Naive thymus-derived CD4-positive, alpha-beta T cell (primary cell): ENCODE measurements at regions not wholly inside any gene's neighbourhood (a gene's known extent, or its start where the extent isn't known, plus 50 kb on each side); places are given as distances from the start of the nearest gene placed in this dataset.

Experiments used
- ATAC-seq: fragments of 150-1000 bp; cut with Tn5 transposase; 2 replicates; pipeline ENCODE4 v1.10.0; 2021; ENCODE audit warnings: mild to moderate bottlenecking, moderate library complexity
- CTCF ChIA-PET: fragments of 350-600 bp; sonication (Branson Sonifier 250); formaldehyde crosslinking; loops from one replicate; lab custom pipeline; 2021; ENCODE audit warnings: antibody characterized with exemption; lab: Charles Lee
- POLR2A ChIA-PET: fragments of 350-600 bp; sonication (Branson Sonifier 250); formaldehyde crosslinking; loops from one replicate; lab custom pipeline; 2021; ENCODE audit warnings: antibody characterized with exemption, inconsistent platforms; lab: Charles Lee
- DNase-seq, 9 donors: peaks; one replicate each; pipeline versions ENCODE4 v3.0.0 to v3.0.0-alpha.2; 2020 to 2022; ENCODE audit warnings: mixed read lengths in 1 of 9
- H3K27ac ChIP-seq: one replicate; pipeline ENCODE4 v1.7.0; 2013; ENCODE audit warnings: mild to moderate bottlenecking, low read depth, low read length, moderate library complexity
- H3K27me3 ChIP-seq, 2 donors: one replicate each; pipeline ENCODE4 v1.7.0; 2013; ENCODE audit warnings: low read length in 2 of 2, mild to moderate bottlenecking in 2 of 2, moderate library complexity in 2 of 2; ENCODE audit not compliant: control insufficient read depth in 2 of 2, insufficient read depth in 2 of 2
- H3K36me3 ChIP-seq, 3 experiments: 1 replicate in 2 of 3; 2 replicates in 1 of 3; pipeline ENCODE4 v1.7.0; 2013; ENCODE audit warnings: low read length in 3 of 3, mild to moderate bottlenecking in 3 of 3, moderate library complexity in 1 of 3; ENCODE audit not compliant: insufficient read depth in 3 of 3, control insufficient read depth in 2 of 3
- H3K4me1 ChIP-seq, 2 donors: one replicate each; pipeline ENCODE4 v1.7.0; 2013; ENCODE audit warnings: low read length in 2 of 2, mild to moderate bottlenecking in 2 of 2, moderate library complexity in 1 of 2; ENCODE audit not compliant: control insufficient read depth in 2 of 2, insufficient read depth in 2 of 2
- H3K4me3 ChIP-seq: 2 replicates; pipeline ENCODE4 v1.7.0; 2013; ENCODE audit warnings: mild to moderate bottlenecking, low read length
- H3K9me3 ChIP-seq, 3 experiments: 1 replicate in 2 of 3; 2 replicates in 1 of 3; pipeline ENCODE4 v1.7.0; 2013; ENCODE audit warnings: low read length in 3 of 3; ENCODE audit not compliant: control insufficient read depth in 2 of 3
- H3K27ac Mint-ChIP-seq, 9 donors: one replicate each; pipeline ENCODE4 v1.8.0; 2020 to 2022; ENCODE audit warnings: mixed read lengths in 9 of 9, mild to moderate bottlenecking in 8 of 9, moderate library complexity in 5 of 9, inconsistent platforms in 2 of 9
- H3K27me3 Mint-ChIP-seq, 5 donors: one replicate each; pipeline ENCODE4 v1.8.0; 2021 to 2022; ENCODE audit warnings: mixed read lengths in 5 of 5, mild to moderate bottlenecking in 1 of 5
- H3K36me3 Mint-ChIP-seq, 5 donors: one replicate each; pipeline ENCODE4 v1.8.0; 2020 to 2022; ENCODE audit warnings: mixed read lengths in 5 of 5, mild to moderate bottlenecking in 3 of 5, inconsistent platforms in 1 of 5
- H3K4me1 Mint-ChIP-seq, 7 donors: one replicate each; pipeline ENCODE4 v1.8.0; 2020 to 2022; ENCODE audit warnings: mixed read lengths in 7 of 7, mild to moderate bottlenecking in 3 of 7, inconsistent platforms in 1 of 7
- H3K4me3 Mint-ChIP-seq, 10 donors: one replicate each; pipeline ENCODE4 v1.8.0; 2020 to 2022; ENCODE audit warnings: mild to moderate bottlenecking in 10 of 10, mixed read lengths in 10 of 10, moderate library complexity in 6 of 10, inconsistent platforms in 2 of 10
- H3K9me3 Mint-ChIP-seq, 11 donors: one replicate each; pipeline ENCODE4 v1.8.0; 2020 to 2022; ENCODE audit warnings: mixed read lengths in 11 of 11, mild to moderate bottlenecking in 4 of 11, inconsistent platforms in 1 of 11, moderate library complexity in 1 of 11
- intact Hi-C, 2 donors: fragments of 100-400 bp; cut with micrococcal nuclease; formaldehyde crosslinking; loops; one replicate each; pipeline ENCODE4 v1.15.1; 2023

- CTCF ChIA-PET: no interaction called here
- peaks cover 0 to 6% (median 0%) of the 10 kb centered on the region in 5 donors for H3K27me3 Mint-ChIP-seq
- peaks cover 0 to 6% (median 0%) of the 10 kb centered on the region in 5 donors for H3K36me3 Mint-ChIP-seq
- DNase-seq (no peak), ATAC-seq (no peak)
- POLR2A ChIA-PET: no interaction called here
- H3K4me1 Mint-ChIP-seq: no peaks in the 10 kb centered on the region
- Histone ChIP-seq H3K27ac (no peak overlapping the region), H3K4me1 (no peaks in the 10 kb centered on the region), H3K36me3 (no peaks in the 10 kb centered on the region), H3K27me3 (no peaks in the 10 kb centered on the region), H3K4me3 (no peak overlapping the region), H3K9me3 (peaks cover 0 to 3% (median 0%) of the 10 kb centered on the region in 3 experiments)
- no peak overlapping the region for H3K27ac Mint-ChIP-seq
- no peak overlapping the region for H3K4me3 Mint-ChIP-seq
- peaks cover 1 to 35% (median 12%) of the 10 kb centered on the region in 11 donors for H3K9me3 Mint-ChIP-seq
- intact Hi-C loops: no loop called here
These were observed 180.7 kb upstream of the TARS1 start for GRCh38 chr5:33260098-33260497.

DNA sequence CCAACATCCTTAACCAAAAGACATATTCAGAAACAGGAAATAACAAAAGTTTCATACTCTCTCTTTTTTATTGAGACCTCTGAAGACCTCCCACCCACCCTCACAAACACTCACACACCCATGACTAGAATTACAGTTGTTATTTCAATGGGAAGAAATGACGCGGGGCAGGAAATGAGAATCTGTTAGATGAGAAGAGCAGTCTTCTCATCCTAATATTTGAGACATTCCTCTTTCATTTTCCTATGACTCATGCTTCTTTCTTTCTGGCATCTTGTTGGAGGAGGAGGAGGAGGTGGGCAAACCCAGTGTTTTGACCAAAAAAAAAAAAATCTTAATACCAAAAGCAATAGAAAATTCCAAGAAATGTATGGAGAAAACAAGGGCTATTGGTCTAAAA, 179.5 kb upstream of the TARS1 start:
- no peak overlapping the region for H3K4me3 Mint-ChIP-seq
- no peaks in the 10 kb centered on the region for H3K36me3 ChIP-seq
- peaks cover 1 to 35% (median 12%) of the 10 kb centered on the region in 11 donors for H3K9me3 Mint-ChIP-seq
- peaks cover 0 to 3% (median 0%) of the 10 kb centered on the region in 3 experiments for H3K9me3 ChIP-seq
- intact Hi-C loops: no loop called here
- ChIA-PET POLR2A (no interaction called here), CTCF (no interaction called here)
- no peak overlapping the region for H3K27ac Mint-ChIP-seq
- peaks cover 0 to 6% (median 0%) of the 10 kb centered on the region in 5 donors for H3K27me3 Mint-ChIP-seq
- DNase-seq (no peak), ATAC-seq (no peak)
- H3K27me3 ChIP-seq: no peaks in the 10 kb centered on the region
- no peak overlapping the region for H3K27ac ChIP-seq
- no peaks in the 10 kb centered on the region for H3K4me1 Mint-ChIP-seq
- no peaks in the 10 kb centered on the region for H3K4me1 ChIP-seq
- no peak overlapping the region for H3K4me3 ChIP-seq
- peaks cover 0 to 6% (median 0%) of the 10 kb centered on the region in 5 donors for H3K36me3 Mint-ChIP-seq

- H3K4me3 Mint-ChIP-seq: no peak overlapping the region
- Histone ChIP-seq H3K9me3 (peaks cover 0 to 3% (median 0%) of the 10 kb centered on the region in 3 experiments), H3K4me3 (no peak overlapping the region), H3K27ac (no peak overlapping the region), H3K4me1 (no peaks in the 10 kb centered on the region), H3K27me3 (no peaks in the 10 kb centered on the region), H3K36me3 (no peaks in the 10 kb centered on the region)
- H3K27me3 Mint-ChIP-seq: peaks cover 0 to 6% (median 0%) of the 10 kb centered on the region in 5 donors
- ATAC-seq: no peak
- no peak overlapping the region for H3K27ac Mint-ChIP-seq
- no peak for DNase-seq
- POLR2A ChIA-PET: no interaction called here
- CTCF ChIA-PET: no interaction called here
- intact Hi-C loops: no loop called here
- peaks cover 0 to 6% (median 0%) of the 10 kb centered on the region in 5 donors for H3K36me3 Mint-ChIP-seq
- H3K9me3 Mint-ChIP-seq: peaks cover 1 to 35% (median 12%) of the 10 kb centered on the region in 11 donors
- H3K4me1 Mint-ChIP-seq: no peaks in the 10 kb centered on the region
These were observed 179.0 kb upstream of the TARS1 start for GRCh38 chr5:33261747-33262146.

DNA sequence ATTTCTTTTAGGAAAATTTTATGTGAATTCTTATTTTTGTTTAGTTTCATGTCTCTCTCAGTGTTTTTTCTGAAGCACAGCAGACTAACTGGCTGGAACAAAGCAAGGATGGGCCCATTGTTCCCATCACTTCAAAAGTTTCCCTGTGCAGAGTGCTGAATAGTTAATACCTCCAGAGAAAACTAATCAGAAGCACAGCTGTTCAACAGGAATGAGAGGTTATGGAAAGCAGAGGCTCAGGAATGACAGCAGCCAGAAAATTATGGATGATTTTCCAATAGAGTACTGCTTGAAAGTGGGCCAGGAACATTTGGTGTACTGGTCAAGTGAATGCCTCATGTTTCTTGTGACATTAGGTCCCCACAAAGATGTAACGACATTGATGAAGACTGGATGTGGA, 173.0 kb upstream of the TARS1 start:
- H3K4me1 Mint-ChIP-seq: no peaks in the 10 kb centered on the region
- H3K4me3 Mint-ChIP-seq: no peak overlapping the region
- no peaks in the 10 kb centered on the region for H3K4me1 ChIP-seq
- intact Hi-C loops: no loop called here
- no peaks in the 10 kb centered on the region for H3K27me3 Mint-ChIP-seq
- H3K36me3 Mint-ChIP-seq: peaks cover 0 to 6% (median 0%) of the 10 kb centered on the region in 5 donors
- peaks cover 0 to 3% (median 0%) of the 10 kb centered on the region in 3 experiments for H3K9me3 ChIP-seq
- no peak overlapping the region for H3K27ac Mint-ChIP-seq
- ATAC-seq: no peak
- ChIA-PET POLR2A (no interaction called here), CTCF (no interaction called here)
- peaks cover 0 to 21% (median 9%) of the 10 kb centered on the region in 11 donors for H3K9me3 Mint-ChIP-seq
- H3K36me3 ChIP-seq: no peaks in the 10 kb centered on the region
- H3K4me3 ChIP-seq: no peak overlapping the region
- H3K27ac ChIP-seq: no peak overlapping the region
- no peaks in the 10 kb centered on the region for H3K27me3 ChIP-seq
- DNase-seq: no peak

- Mint-ChIP-seq H3K4me1 (peaks cover 0 to 2% (median 0%) of the 10 kb centered on the region in 7 donors), H3K36me3 (peaks cover 0 to 6% (median 0%) of the 10 kb centered on the region in 5 donors), H3K27ac (no peak overlapping the region), H3K4me3 (no peak overlapping the region), H3K9me3 (peaks cover 0 to 21% (median 8%) of the 10 kb centered on the region in 11 donors), H3K27me3 (no peaks in the 10 kb centered on the region)
- intact Hi-C loops: no loop called here
- Histone ChIP-seq H3K27me3 (no peaks in the 10 kb centered on the region), H3K27ac (no peak overlapping the region), H3K9me3 (peaks cover 0 to 3% (median 0%) of the 10 kb centered on the region in 3 experiments), H3K36me3 (no peaks in the 10 kb centered on the region), H3K4me1 (no peaks in the 10 kb centered on the region), H3K4me3 (no peak overlapping the region)
- POLR2A ChIA-PET: no interaction called here
- no peak for DNase-seq
- ATAC-seq: no peak
- CTCF ChIA-PET: no interaction called here
These were observed 172.4 kb upstream of the TARS1 start for GRCh38 chr5:33268374-33268773.

DNA sequence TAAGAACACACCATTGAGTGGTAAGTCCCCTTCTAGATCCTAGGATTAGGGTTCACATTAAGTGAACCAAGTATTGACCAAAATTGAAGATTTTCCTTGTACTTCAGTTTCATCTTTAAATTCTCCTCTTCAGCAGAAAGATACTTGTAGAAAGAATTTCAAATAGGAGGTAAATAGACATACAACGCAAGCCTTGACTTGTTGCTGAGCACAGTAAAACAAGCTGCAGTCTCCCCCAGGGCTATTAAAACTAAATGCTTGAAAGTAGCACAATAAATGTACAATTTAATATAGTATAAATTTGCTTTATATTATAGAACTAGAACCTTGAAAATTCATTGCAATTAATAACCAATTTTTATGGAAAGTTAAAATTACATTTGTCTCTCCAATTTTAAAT, 170.1 kb upstream of the TARS1 start:
- POLR2A ChIA-PET: no interaction called here
- H3K4me3 ChIP-seq: no peak overlapping the region
- intact Hi-C loops: no loop called here
- H3K27me3 Mint-ChIP-seq: no peaks in the 10 kb centered on the region
- no peak overlapping the region for H3K27ac ChIP-seq
- no peaks in the 10 kb centered on the region for H3K36me3 Mint-ChIP-seq
- no peaks in the 10 kb centered on the region for H3K36me3 ChIP-seq
- DNase-seq (no peak), ATAC-seq (no peak)
- CTCF ChIA-PET: no interaction called here
- no peaks in the 10 kb centered on the region for H3K27me3 ChIP-seq
- no peaks in the 10 kb centered on the region for H3K4me1 ChIP-seq
- H3K4me1 Mint-ChIP-seq: peaks cover 0 to 2% (median 0%) of the 10 kb centered on the region in 7 donors
- no peaks in the 10 kb centered on the region for H3K9me3 ChIP-seq
- no peak overlapping the region for H3K4me3 Mint-ChIP-seq
- H3K9me3 Mint-ChIP-seq: peaks cover 0 to 5% (median 0%) of the 10 kb centered on the region in 11 donors
- H3K27ac Mint-ChIP-seq: no peak overlapping the region

DNA sequence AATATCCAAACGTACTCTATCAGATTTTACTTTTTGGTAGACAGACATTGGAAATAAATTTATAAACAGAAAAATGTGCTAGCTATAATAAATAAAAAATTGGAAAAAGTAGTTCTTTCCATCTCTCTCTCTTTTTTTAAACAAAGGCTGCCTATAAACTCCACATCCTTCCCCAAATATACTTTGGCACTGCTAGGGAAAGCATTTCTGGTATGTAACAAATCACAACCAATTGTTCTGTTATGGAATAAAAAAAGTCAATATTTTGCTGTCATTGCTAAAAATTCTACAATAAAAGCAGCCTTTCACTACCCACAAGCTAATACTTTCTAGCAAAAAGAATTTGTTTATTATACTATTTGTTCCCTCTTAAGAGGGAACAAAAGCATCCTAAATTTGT, 169.2 kb upstream of the TARS1 start:
- Mint-ChIP-seq H3K36me3 (no peaks in the 10 kb centered on the region), H3K9me3 (peaks cover 0 to 5% (median 0%) of the 10 kb centered on the region in 11 donors), H3K27me3 (no peaks in the 10 kb centered on the region), H3K27ac (no peak overlapping the region), H3K4me3 (no peak overlapping the region), H3K4me1 (peaks cover 0 to 2% (median 0%) of the 10 kb centered on the region in 7 donors)
- intact Hi-C loops: no loop called here
- Histone ChIP-seq H3K36me3 (no peaks in the 10 kb centered on the region), H3K4me1 (no peaks in the 10 kb centered on the region), H3K9me3 (no peaks in the 10 kb centered on the region), H3K27ac (no peak overlapping the region), H3K4me3 (no peak overlapping the region), H3K27me3 (no peaks in the 10 kb centered on the region)
- no peak for ATAC-seq
- DNase-seq: no peak
- CTCF ChIA-PET: no interaction called here
- POLR2A ChIA-PET: interaction anchor here (1.0 kb wide), 1 partner anchor 12 kb away, joined by 3 read pairs; no protein-coding TSS in a partner anchor
